ENCODE measurements at regions not wholly inside any gene's neighbourhood (a gene's known extent, or its start where the extent isn't known, plus 50 kb on each side); places are given as distances from the start of the nearest gene placed in this dataset.
"Not testable (repeated sequence)": the region's sequence is repeated elsewhere in the genome, so short reads cannot be mapped to it uniquely, and the experiment has no call there.

DNA sequence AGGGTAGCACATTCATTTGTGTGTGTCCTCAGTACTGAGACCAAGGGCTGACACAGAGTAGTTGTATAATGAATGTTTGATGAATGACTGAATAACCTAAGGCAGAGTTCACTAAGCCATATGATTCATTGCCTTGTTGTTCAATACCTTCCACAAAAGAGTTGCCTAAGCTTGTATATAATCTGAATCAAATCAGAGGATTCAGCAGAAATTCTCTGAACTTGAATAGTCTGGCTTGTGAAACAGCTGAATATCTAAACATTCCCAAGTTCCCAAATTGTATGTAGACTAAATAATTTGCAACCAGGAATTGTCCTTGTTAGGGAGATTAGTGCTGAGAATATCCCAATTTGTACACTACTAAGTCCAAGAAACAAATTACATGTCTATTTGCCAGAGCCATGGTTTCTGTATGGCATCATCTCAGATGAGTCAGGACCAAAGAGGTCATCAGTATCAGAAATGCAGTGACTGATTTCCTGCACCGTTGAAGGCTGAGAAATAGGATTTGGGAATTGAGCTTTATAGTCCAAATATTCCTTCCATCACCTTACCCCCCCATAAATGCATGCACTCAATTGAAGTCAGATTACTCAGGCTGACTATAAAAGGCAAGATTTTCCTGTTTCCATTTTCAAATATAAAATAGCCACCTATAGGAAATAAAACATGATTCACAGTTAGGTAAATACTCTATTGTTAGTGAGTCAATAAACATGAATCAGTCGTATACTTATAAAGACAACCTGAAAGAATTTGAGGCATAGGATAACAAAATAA lies 168.7 kb downstream of the PHLDA1 start:
- Mint-ChIP-seq H3K27me3 (no peaks in the 10 kb centered on the region), H3K36me3 (ENCODE audit: low read depth) (no peaks in the 10 kb centered on the region), H3K4me3 (no peak overlapping the region), H3K4me1 (peaks cover 8% of the 10 kb centered on the region), H3K9me3 (no peaks in the 10 kb centered on the region), H3K27ac (no peak overlapping the region)
- intact Hi-C loops (cut with micrococcal nuclease) = no loop called here
- DNase-seq = no peak

DNA sequence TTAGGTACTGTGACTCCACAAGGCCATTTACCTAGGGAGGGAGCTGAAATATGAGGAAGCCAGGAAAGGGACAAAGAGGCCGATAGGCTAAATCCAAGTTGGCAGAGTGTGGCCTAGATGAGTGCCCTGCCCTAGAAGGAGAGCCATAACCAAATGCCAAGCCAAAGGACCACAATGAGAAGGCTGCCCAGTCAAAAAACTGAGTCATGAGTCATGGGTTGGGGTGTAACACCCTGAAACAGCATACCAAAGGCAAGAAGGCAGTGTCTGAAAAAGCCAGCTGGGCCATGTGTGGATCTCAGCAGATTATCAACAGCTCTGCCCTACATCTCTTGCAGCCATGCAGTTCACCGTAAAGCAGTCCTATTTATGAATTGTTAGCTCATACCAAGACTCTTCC lies 171.7 kb downstream of the PHLDA1 start:
- DNase-seq = no peak
- Mint-ChIP-seq H3K36me3 (ENCODE audit: low read depth) (no peaks in the 10 kb centered on the region), H3K4me3 (no peak overlapping the region), H3K27me3 (peaks cover 6% of the 10 kb centered on the region), H3K27ac (no peak overlapping the region), H3K9me3 (no peaks in the 10 kb centered on the region), H3K4me1 (peaks cover 2% of the 10 kb centered on the region)
- intact Hi-C loops (cut with micrococcal nuclease) = no loop called here

DNA sequence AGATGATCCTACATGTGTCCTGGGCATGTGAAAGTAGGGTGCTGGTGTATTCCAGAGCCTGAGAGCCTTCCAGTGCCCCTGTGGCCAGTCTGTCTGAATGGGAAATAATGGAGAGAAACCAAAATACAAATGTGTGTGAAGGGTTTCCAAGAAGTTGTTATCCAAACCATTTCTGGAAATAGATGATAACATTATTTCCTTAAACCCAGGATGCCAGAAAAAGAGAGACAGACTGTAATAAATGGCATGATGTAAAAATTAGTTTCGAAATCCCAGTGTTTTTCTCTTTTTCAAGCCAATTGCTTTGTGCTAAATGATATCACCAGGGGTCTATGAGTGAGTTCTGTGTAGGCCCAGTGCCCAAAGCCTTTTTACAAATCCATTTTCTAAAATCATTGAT lies 175.3 kb downstream of the PHLDA1 start:
- Mint-ChIP-seq H3K27ac (no peak overlapping the region), H3K27me3 (peaks cover 31% of the 10 kb centered on the region), H3K4me3 (no peak overlapping the region), H3K36me3 (ENCODE audit: low read depth) (no peaks in the 10 kb centered on the region), H3K4me1 (no peaks in the 10 kb centered on the region), H3K9me3 (peaks cover 4% of the 10 kb centered on the region)
- intact Hi-C loops (cut with micrococcal nuclease) = no loop called here
- DNase-seq = no peak

DNA sequence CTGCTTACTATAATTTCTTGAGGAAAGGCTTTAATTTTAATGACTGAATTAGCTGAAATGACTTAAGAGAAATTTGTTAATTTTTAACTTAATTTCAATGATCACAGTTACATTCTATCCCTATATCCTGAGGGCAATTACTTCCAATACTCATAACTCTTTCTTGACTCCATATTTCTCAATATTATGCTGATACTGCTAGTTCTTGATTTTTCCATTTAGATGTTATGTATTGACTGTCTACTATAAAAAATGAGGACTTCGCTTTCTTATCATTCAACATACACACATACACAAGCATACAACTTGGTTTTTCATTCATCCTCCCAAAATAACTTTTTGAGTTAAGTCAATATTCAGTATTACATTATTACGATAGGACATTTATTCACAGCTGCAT lies 176.2 kb downstream of the PHLDA1 start:
- H3K4me3 Mint-ChIP-seq = no peak overlapping the region
- peaks cover 32% of the 10 kb centered on the region for H3K27me3 Mint-ChIP-seq
- H3K9me3 Mint-ChIP-seq = peaks cover 7% of the 10 kb centered on the region
- intact Hi-C loops (cut with micrococcal nuclease) = no loop called here
- H3K27ac Mint-ChIP-seq = no peak overlapping the region
- H3K4me1 Mint-ChIP-seq = no peaks in the 10 kb centered on the region
- H3K36me3 Mint-ChIP-seq (ENCODE audit: low read depth) = no peaks in the 10 kb centered on the region
- no peak for DNase-seq

DNA sequence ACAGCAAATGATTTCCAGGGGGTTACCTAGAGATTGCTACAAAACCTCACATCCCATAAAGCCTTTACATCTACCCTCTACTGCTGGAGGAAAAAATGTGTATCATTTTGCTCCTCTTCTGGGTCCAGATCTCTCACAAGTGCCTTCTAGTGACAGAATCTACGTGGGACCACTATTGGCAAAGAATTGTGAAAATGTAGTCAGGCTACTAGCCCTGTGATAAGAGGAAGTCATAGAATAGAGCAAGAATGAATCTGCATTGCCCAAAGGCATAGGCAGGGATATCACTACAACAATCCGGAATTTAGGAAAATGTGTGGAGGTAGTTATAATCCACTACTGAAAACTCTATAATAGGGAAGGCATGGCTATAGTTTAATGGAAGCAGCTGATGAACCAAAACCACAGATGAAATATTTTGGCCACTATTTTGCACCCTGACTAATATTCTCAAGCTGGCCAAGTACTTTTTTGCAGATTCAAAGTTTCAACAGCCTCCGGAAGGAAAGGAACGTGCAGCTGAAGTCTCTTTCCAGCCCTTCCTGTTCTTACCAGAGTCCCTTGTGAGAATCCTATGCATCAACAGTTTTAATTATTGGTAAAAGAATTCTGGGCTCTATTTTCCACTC lies 176.8 kb downstream of the PHLDA1 start:
- no peak for DNase-seq
- Mint-ChIP-seq H3K36me3 (ENCODE audit: low read depth) (no peaks in the 10 kb centered on the region), H3K27ac (no peak overlapping the region), H3K4me3 (no peak overlapping the region), H3K9me3 (peaks cover 7% of the 10 kb centered on the region), H3K4me1 (no peaks in the 10 kb centered on the region), H3K27me3 (peaks cover 32% of the 10 kb centered on the region)
- intact Hi-C loops (cut with micrococcal nuclease) = no loop called here

DNA sequence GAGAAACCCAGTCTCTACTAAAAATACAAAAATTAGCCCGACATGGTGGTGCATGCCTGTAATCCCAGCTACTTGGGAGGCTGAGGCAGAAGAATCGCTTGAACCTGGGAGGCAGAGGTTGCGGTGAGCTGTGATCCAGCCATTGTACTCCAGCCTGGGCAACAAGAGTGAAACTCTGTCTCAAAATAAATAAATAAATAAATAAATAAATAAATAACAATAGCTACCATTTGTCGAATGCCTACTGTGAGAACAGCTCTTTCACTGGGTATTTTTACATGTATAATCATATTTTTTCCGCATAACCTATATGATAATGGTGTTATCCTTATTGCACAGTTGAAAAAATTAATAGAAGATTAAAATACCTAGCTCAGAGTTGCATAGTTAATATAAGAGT lies 177.4 kb downstream of the PHLDA1 start:
- H3K36me3 Mint-ChIP-seq (ENCODE audit: low read depth); DNase-seq; H3K4me3 Mint-ChIP-seq; H3K4me1 Mint-ChIP-seq; H3K27ac Mint-ChIP-seq; H3K9me3 Mint-ChIP-seq; intact Hi-C loops (cut with micrococcal nuclease): not testable (repeated sequence)
- H3K27me3 Mint-ChIP-seq = peaks cover 32% of the 10 kb centered on the region

DNA sequence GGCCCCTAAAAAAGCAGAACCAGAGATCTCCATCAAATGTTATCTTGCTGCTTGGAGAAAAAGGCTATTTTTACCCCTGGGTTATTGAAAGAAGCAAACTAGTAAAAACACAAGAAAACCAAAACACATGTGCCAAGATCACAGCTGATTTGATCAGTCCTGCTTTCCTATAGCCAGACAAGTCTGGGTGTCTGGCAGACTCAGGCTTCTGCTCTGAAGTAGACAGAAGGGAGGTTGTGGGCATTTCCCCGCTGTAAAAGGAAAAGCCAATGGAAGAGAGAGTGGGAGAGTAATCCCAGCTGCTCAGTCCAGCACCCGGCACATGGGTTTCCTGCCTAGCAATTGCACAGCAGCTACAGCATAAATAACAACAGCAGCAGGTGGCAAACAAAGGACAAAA lies 177.9 kb downstream of the PHLDA1 start:
- peaks cover 7% of the 10 kb centered on the region for H3K9me3 Mint-ChIP-seq
- intact Hi-C loops (cut with micrococcal nuclease) = no loop called here
- DNase-seq = no peak
- peaks cover 32% of the 10 kb centered on the region for H3K27me3 Mint-ChIP-seq
- no peaks in the 10 kb centered on the region for H3K36me3 Mint-ChIP-seq (ENCODE audit: low read depth)
- no peak overlapping the region for H3K27ac Mint-ChIP-seq
- no peak overlapping the region for H3K4me3 Mint-ChIP-seq
- H3K4me1 Mint-ChIP-seq = no peaks in the 10 kb centered on the region

DNA sequence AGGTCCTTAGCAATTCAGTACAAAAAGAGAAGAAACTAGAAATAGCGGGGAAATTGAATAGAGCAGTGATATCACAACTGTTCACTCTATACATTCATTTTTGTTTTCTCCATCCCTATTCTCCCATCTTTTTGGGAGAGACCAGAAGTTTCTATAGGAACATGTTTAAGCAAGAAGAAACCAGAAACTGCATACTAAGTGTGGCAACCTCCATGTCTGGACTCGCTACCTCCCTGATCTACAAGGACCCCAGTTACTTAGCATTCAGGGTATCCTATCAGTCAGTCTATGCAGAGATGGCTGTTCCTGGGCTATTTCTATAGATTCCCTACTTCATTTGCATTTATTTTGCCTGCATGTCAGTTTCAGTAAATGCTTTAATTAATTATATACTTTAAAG lies 178.6 kb downstream of the PHLDA1 start:
- H3K4me3 Mint-ChIP-seq = no peak overlapping the region
- H3K27ac Mint-ChIP-seq = no peak overlapping the region
- H3K9me3 Mint-ChIP-seq = peaks cover 7% of the 10 kb centered on the region
- H3K36me3 Mint-ChIP-seq (ENCODE audit: low read depth) = no peaks in the 10 kb centered on the region
- intact Hi-C loops (cut with micrococcal nuclease) = no loop called here
- peaks cover 3% of the 10 kb centered on the region for H3K4me1 Mint-ChIP-seq
- DNase-seq = no peak
- H3K27me3 Mint-ChIP-seq = peaks cover 32% of the 10 kb centered on the region

DNA sequence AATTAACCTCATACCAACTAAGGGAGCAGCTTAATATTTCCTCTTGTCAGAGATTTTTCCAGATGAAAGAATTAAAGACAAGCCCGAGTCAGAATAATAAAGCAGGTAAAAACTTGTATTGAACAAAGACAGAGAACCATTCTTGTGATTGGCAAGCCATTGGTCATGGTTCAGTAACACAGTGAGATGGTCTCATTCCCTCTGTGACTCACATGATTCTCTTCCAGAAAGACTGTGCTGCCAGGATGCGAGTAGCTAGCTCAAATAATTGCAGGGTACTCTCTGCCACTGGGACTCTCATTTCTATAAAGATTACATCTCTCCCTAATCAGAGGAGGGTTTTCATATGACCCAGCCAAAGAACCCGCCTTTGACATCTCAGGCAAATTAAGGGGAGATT lies 179.4 kb downstream of the PHLDA1 start:
- H3K36me3 Mint-ChIP-seq (ENCODE audit: low read depth) = no peaks in the 10 kb centered on the region
- H3K9me3 Mint-ChIP-seq = peaks cover 7% of the 10 kb centered on the region
- intact Hi-C loops (cut with micrococcal nuclease) = no loop called here
- no peak overlapping the region for H3K4me3 Mint-ChIP-seq
- H3K4me1 Mint-ChIP-seq = peaks cover 3% of the 10 kb centered on the region
- no peak overlapping the region for H3K27ac Mint-ChIP-seq
- H3K27me3 Mint-ChIP-seq = peaks cover 32% of the 10 kb centered on the region
- no peak for DNase-seq

DNA sequence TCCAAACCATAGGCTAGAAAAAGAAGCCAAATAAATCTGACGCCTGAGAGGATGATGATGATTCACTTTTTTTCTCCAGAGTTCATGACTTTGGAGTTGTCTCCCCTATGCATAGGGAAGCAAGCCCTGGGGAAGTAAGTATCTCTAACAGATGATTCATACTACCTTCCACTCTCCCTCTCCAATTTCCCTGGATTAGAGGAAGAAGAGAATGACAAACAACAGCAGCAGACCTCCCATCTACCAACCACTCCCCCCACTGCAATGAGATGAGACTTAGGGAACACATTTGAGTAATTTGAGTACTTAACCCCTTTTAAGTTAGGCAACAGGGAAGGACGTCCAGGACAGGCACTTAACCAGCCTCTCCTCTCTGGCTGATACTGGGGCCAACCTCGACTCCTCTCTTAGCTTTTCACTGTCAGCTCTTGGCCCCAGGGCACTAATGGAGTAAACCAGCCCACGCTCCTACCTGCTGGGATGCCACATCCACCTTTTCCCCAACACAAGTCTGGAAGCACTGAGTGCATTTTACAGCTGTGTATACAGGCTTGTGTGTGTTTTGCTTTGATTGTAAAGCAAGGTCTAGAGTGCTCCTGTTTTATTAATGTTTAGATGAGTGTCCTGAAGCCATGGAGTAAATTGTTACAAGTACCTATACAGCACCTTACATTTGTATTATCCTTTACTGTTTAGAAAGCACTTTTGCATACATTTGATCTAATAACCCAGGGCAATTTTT lies 180.7 kb downstream of the PHLDA1 start:
- H3K36me3 Mint-ChIP-seq (ENCODE audit: low read depth) = no peaks in the 10 kb centered on the region
- H3K27ac Mint-ChIP-seq = no peak overlapping the region
- H3K4me1 Mint-ChIP-seq = peaks cover 3% of the 10 kb centered on the region
- intact Hi-C loops (cut with micrococcal nuclease) = no loop called here
- H3K27me3 Mint-ChIP-seq = peaks cover 35% of the 10 kb centered on the region
- H3K4me3 Mint-ChIP-seq = no peak overlapping the region
- H3K9me3 Mint-ChIP-seq = peaks cover 14% of the 10 kb centered on the region
- no peak for DNase-seq

DNA sequence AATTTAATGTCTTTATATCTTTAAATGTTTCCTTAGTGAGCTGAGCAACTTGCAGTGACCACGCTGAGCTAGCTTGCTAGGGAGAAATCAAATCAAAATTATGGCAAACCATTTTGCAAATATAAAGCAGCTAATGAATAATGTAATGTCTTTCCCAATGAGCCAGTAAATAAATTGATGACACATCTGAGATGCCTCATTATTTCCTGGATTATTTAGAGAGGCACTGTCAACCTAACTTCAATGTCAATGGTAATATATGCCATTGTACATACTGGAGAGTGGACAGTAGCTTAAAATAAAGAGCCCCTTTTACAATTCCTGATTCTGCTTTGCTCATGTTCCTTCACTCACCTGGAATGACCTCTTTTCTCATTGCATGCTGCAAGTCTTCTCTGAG lies 182.6 kb downstream of the PHLDA1 start:
- Mint-ChIP-seq H3K27me3 (peaks cover 27% of the 10 kb centered on the region), H3K4me3 (no peak overlapping the region), H3K9me3 (peaks cover 18% of the 10 kb centered on the region), H3K4me1 (peaks cover 3% of the 10 kb centered on the region), H3K36me3 (ENCODE audit: low read depth) (no peaks in the 10 kb centered on the region), H3K27ac (no peak overlapping the region)
- intact Hi-C loops (cut with micrococcal nuclease) = no loop called here
- DNase-seq = no peak

DNA sequence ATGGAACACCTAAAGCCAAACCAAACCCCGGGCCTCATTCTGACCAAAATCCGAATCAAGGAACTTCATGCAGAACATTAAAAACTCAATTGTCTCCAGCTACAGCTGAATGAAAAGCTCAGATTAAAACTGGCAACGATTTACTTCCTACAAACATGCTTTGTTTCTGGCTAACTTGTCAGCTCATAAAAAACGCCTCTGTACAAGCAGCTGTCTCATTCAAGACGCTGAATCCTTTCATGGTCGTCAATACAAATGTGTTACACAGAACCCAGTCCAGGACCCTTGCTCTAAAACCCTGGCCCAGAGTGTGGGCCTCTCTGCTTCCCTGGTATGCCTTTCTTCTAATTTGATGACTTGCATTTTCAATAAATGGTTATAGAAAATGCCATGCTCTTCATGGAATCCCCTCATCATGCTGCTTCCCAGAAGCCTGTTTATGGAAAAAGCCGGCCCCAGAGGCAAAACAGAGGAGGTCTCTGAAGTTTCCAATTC lies 183.1 kb downstream of the PHLDA1 start:
- Mint-ChIP-seq H3K27me3 (peaks cover 30% of the 10 kb centered on the region), H3K27ac (no peak overlapping the region), H3K4me1 (peaks cover 3% of the 10 kb centered on the region), H3K4me3 (no peak overlapping the region), H3K9me3 (peaks cover 18% of the 10 kb centered on the region), H3K36me3 (ENCODE audit: low read depth) (no peaks in the 10 kb centered on the region)
- no peak for DNase-seq
- intact Hi-C loops (cut with micrococcal nuclease) = no loop called here

DNA sequence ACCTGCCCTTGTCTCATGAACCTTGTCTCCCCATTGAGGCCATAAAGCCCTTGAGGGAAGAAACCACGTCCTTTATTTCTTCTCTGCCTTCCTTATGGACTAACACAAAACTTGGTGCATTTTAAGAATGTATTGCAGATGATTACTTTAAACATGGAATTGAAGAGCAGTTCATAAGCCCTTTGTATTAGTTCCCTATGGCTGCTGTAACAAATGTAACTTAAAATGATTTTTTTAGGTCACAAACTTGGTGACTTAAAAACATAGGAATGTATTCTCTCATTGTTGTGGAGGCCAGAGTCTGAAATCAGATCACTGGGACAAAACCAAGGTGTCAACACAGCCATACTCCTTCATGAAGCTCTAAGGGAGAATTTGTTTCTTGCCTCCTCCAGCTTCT lies 185.5 kb downstream of the PHLDA1 start:
- peaks cover 12% of the 10 kb centered on the region for H3K27me3 Mint-ChIP-seq
- H3K4me3 Mint-ChIP-seq = no peak overlapping the region
- no peak overlapping the region for H3K27ac Mint-ChIP-seq
- peaks cover 3% of the 10 kb centered on the region for H3K4me1 Mint-ChIP-seq
- DNase-seq = no peak
- H3K9me3 Mint-ChIP-seq = peaks cover 13% of the 10 kb centered on the region
- intact Hi-C loops (cut with micrococcal nuclease) = no loop called here
- no peaks in the 10 kb centered on the region for H3K36me3 Mint-ChIP-seq (ENCODE audit: low read depth)

DNA sequence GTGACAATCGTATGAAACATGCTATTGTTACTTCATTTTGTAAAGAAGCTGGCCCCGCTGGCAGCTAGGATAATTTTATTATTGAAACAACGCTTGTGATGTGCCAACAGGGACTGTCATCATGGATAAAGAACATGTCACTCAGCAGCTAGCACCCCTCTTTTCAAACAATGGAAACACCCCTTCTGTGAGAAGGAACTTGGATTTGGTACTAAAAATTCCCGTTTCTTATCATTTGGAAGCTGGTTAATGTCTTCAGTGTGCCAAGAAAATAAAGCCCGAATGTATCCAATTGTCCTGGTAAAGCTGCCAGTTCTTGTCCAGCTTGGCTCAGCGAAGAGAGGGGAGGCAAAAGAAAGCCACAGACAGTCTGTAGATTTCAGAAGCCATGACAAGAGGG lies 186.6 kb downstream of the PHLDA1 start:
- Mint-ChIP-seq H3K27me3 (peaks cover 10% of the 10 kb centered on the region), H3K36me3 (ENCODE audit: low read depth) (no peaks in the 10 kb centered on the region), H3K27ac (no peak overlapping the region), H3K4me1 (peaks cover 3% of the 10 kb centered on the region), H3K9me3 (peaks cover 10% of the 10 kb centered on the region), H3K4me3 (no peak overlapping the region)
- intact Hi-C loops (cut with micrococcal nuclease) = no loop called here
- DNase-seq = no peak
